GM10266 (cell line): ENCODE measurements at regions not wholly inside any gene's neighbourhood (a gene's known extent, or its start where the extent isn't known, plus 50 kb on each side); places are given as distances from the start of the nearest gene placed in this dataset.
A peak's percentile ranks its signal among the peaks of the same experiment; 100 is the strongest.

Experiments used
- DNase-seq: peaks from one replicate; pipeline ENCODE4 v3.0.0; 2012; ENCODE audit errors: extremely low spot score
- CTCF ChIP-seq: IDR thresholded peaks from 2 replicates; pipeline ENCODE4 v1.5.1; 2012; ENCODE audit warnings: mild to moderate bottlenecking, low read depth; ENCODE audit not compliant: control insufficient read depth, insufficient read depth; ENCODE audit errors: missing control alignments

DNA sequence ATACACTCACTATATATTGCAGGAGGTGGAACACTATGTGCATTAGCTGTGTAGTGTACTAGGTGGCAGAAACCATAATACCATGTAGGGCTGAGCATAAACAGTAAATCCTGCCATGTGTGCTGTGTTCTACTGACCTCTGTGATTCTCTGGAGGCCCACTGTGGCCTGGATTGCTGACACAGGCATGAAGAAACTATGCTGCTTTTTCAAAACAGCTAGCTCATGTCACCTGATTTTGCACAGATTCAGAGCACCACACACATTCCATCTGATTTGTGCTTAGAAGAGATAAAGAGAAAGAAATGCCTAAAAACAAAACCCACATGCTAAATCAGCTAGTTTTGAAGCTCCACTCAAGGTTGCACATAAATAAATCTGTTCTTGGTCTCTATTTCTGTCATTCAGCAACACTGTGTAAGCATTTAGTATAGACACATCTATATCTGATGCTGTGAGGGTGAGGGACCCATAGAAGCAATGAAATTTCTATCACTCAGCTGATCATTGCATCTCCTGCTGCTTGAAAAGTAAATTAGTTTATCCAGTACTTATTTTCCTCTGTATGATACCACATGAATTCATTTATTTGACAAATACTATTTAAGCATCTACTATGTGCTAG, 1007.7 kb upstream of the SEMA6D start:
- no peak for DNase-seq
- TF ChIP-seq CTCF = no peak

GRCh38 chr15:46710401-46710960, 1006.8 kb upstream of the SEMA6D start:
- no peak for DNase-seq
- TF ChIP-seq CTCF = no peak

- TF ChIP-seq CTCF = no peak
- DNase-seq = no peak
Observed at GRCh38 chr15:46713045-46713444, 1004.3 kb upstream of the SEMA6D start.

DNA sequence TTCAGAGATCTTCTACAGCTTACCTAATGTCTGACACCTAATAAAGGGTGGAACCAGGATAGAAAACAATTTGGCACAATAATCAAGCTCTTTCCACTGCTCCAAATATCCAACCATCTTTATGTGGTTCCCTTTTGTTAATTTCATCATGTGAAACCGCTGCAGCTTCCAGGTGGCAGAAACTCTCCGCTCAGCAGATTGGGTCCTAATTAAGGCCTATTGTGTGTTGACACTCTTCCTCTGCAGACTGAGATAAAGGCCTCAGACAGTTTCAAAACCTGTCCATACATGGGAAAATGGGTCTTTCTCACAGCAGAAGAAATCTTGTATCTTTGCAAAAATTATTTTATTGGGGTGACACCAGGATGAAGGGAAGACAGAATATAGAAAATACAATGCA, 1002.4 kb upstream of the SEMA6D start:
- TF ChIP-seq CTCF = no peak
- no peak for DNase-seq

- DNase-seq = no peak
- no peak for TF ChIP-seq CTCF
Observed at GRCh38 chr15:46723308-46723707, 994.0 kb upstream of the SEMA6D start.

- TF ChIP-seq CTCF = no peak
Observed at GRCh38 chr15:46732060-46732459, 985.2 kb upstream of the SEMA6D start.

GRCh38 chr15:46735115-46735514, 982.2 kb upstream of the SEMA6D start:
- peak; percentile 2 for DNase-seq
- TF ChIP-seq CTCF = no peak

More at GRCh38 chr15:46732060-46732459, 985.2 kb upstream of the SEMA6D start:
- no peak for DNase-seq
